ENCODE measurements at regions not wholly inside any gene's neighbourhood (a gene's known extent, or its start where the extent isn't known, plus 50 kb on each side); places are given as distances from the start of the nearest gene placed in this dataset.

DNA sequence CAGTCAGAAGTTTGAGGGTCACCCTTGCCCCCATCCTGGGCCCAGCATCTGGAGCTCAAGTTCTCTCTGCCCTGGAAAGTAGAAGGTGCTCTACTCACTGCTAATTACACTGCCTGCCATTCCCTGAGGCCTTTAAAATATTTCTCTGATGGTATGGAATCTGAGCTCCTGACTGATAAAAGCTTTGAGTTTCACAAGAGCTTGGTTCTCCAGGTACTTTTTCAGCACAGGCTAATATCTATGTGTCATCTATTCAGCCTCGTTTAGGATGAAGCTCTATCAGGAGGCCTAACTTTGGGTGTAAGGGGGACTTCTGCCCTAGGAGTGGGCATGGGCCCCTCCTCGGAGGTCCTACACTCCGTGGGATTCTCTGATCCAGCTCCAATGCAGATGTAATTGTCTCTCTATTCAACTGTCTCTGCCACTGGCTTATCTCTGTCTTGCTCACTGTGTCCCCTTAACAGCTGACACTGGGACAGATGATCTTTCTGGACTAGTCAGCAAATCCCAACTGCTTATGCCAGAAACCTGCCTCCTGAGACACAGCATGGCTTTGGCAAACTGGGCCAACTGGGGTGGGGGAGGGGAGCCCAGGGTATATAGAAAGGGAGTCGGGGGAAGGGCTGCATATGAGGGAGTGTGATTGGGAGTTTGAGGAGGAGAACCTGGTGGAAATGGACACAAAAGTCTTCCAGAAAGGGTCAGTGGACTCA is 104.2 kb upstream of the GADD45A start:
- intact Hi-C loops (cut with micrococcal nuclease) = no loop called here
- CTCF ChIA-PET = interaction anchor here (1.0 kb wide), 1 partner anchor 180 kb away, joined by 3 read pairs; no protein-coding TSS in a partner anchor
- H3K4me3 Mint-ChIP-seq = no peak overlapping the region
- no peaks in the 10 kb centered on the region for H3K27me3 Mint-ChIP-seq (ENCODE audit: low read depth)
- no peak overlapping the region for H3K27ac Mint-ChIP-seq
- DNase-seq = no peak
- no peaks in the 10 kb centered on the region for H3K9me3 Mint-ChIP-seq
- H3K36me3 Mint-ChIP-seq (ENCODE audit: low read depth) = no peaks in the 10 kb centered on the region
- no peaks in the 10 kb centered on the region for H3K4me1 Mint-ChIP-seq (ENCODE audit: low read depth)

DNA sequence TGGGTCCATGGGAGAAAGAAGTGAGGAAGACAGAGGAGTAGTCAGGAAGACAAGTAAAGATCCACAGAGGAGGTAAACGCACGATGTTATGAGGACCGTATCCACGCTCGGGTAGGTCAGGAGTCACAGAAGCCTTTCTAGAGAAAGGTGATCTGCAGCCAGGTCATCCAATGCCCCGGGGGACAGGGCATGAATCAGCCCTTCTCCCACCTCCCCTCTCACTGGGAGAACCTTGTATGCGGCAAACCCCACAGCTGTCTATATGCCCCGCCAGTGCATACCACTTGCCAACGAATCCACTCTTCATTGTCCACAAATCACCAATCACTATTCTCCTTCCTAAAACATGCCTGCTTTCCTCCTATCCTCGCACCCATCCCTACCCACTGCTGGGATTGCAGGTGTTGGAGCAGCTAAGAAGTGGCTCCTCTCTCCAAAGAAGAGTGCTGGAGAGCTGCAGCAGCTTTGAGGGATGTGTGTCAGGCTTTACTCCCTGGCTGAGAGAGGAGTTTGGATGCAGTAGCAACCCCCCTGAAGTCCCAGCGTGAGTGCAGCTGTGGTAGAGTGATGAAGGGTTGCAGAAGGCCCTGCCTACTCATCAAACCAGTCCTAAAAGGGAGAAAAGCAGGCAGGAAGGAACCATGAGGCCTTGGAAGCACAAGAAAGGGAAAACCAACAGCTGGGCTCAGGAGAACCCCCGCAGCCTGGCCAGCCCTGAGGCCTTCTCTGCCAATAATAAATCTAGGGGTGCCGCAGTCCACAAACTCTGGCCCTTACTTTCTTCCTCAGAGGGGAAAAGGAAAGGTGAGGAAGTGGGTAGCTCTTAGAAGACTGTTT is 102.2 kb upstream of the GADD45A start:
- intact Hi-C loops (cut with micrococcal nuclease) = no loop called here
- no peaks in the 10 kb centered on the region for H3K4me1 Mint-ChIP-seq (ENCODE audit: low read depth)
- no peak overlapping the region for H3K4me3 Mint-ChIP-seq
- no peaks in the 10 kb centered on the region for H3K27me3 Mint-ChIP-seq (ENCODE audit: low read depth)
- no peaks in the 10 kb centered on the region for H3K36me3 Mint-ChIP-seq (ENCODE audit: low read depth)
- DNase-seq = no peak
- CTCF ChIA-PET = interaction anchor here (1.2 to 3.4 kb wide), 5 partner anchors 22 to 184 kb away, joined by 3 to 13 read pairs (median 5); no protein-coding TSS in a partner anchor
- no peaks in the 10 kb centered on the region for H3K9me3 Mint-ChIP-seq
- no peak overlapping the region for H3K27ac Mint-ChIP-seq

DNA sequence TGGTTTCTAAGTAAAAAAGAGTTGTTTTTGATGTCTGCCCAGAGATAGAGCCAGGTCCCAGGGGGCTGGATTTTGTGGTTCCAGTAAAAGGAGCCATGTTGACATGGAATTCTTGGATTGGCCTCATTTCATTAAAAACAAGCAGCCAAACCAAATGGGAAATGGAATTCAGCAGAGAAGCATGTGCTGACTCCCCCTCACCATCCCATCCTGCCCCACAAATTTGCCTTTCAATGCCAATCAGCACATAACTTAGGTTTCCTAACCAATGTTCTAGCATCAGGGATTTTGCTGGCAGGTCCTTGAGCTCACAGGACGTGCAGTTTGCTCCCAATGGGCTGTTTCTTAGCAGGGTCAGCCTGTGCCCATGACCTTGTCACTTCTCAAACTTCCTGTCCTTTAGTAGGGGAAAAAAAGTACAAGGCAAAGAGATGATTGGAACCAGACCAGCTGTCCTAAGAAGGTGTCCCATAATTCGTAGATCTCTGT is 101.5 kb upstream of the GADD45A start:
- Mint-ChIP-seq H3K27ac (no peak overlapping the region), H3K36me3 (ENCODE audit: low read depth) (no peaks in the 10 kb centered on the region), H3K27me3 (ENCODE audit: low read depth) (no peaks in the 10 kb centered on the region), H3K4me1 (ENCODE audit: low read depth) (no peaks in the 10 kb centered on the region), H3K9me3 (no peaks in the 10 kb centered on the region), H3K4me3 (no peak overlapping the region)
- no peak for DNase-seq
- CTCF ChIA-PET = interaction anchor here (1.2 to 3.4 kb wide), 4 partner anchors 22 to 183 kb away, joined by 3 to 13 read pairs (median 4); no protein-coding TSS in a partner anchor
- intact Hi-C loops (cut with micrococcal nuclease) = no loop called here

DNA sequence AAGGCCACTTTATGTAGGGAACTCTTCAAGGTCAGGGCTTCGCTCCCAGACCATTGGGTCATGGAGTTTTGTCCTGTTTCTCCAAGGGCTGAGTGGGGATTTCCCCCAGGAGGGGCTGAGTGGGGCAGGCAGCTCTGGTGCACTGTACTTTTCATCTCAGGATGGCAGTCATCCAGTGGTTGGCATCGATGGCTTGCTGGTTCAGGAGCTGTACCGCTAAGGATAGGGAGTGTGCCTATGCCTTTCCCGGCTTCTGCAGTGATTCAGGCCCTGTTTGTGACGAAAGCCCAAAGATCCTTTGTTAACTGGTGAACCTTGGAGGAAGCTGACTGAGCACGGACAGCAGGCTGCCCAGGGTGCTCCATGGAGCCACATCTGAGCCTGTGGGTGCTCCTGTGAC is 100.1 kb upstream of the GADD45A start:
- Mint-ChIP-seq H3K4me1 (ENCODE audit: low read depth) (no peaks in the 10 kb centered on the region), H3K4me3 (no peak overlapping the region), H3K27me3 (ENCODE audit: low read depth) (no peaks in the 10 kb centered on the region), H3K36me3 (ENCODE audit: low read depth) (no peaks in the 10 kb centered on the region), H3K9me3 (no peaks in the 10 kb centered on the region), H3K27ac (no peak overlapping the region)
- CTCF ChIA-PET = interaction anchor here (1.5 to 3.4 kb wide), 2 partner anchors 22 to 175 kb away, joined by 4 to 13 read pairs; no protein-coding TSS in a partner anchor
- intact Hi-C loops (cut with micrococcal nuclease) = no loop called here
- DNase-seq = no peak

- no peak for DNase-seq
- Mint-ChIP-seq H3K27ac (no peak overlapping the region), H3K36me3 (ENCODE audit: low read depth) (no peaks in the 10 kb centered on the region), H3K9me3 (no peaks in the 10 kb centered on the region), H3K27me3 (ENCODE audit: low read depth) (no peaks in the 10 kb centered on the region), H3K4me3 (no peak overlapping the region), H3K4me1 (ENCODE audit: low read depth) (no peaks in the 10 kb centered on the region)
- intact Hi-C loops (cut with micrococcal nuclease) = no loop called here
- CTCF ChIA-PET = interaction anchor here (0.6 kb wide), 1 partner anchor 80 kb away, joined by 3 read pairs; no protein-coding TSS in a partner anchor
Observed at GRCh38 chr1:67586596-67586995, 98.4 kb upstream of the GADD45A start.

DNA sequence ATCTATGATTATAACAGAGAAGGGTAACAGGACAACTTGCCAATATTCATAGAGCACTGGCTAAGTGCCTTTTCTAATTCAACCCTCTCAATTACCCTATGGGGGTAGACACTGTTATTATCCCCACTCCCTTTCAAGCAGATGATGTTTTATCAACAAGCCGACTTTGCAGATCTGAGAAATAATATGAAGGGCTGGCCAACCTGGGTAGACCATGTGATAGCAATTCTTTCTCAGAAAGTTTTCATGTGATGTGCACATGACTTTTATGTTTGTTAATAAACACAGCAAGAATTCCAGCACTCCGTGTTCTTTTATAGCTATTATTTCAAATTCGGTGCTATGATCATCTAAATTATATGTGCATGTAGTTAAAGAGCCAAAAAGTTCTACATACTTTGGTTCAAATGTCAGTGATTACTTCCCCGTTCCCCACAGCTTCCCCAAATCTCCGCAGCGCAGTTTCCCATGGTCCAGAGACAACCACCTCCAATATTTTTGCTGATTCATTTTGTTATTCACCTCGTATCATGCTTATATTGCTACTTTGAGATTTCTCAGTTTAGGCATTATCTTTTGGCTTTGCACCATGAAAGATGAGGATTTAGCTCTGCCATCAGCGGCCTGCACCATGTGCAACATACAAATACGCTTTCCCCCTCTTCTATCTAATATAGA is 96.7 kb upstream of the GADD45A start:
- CTCF ChIA-PET = interaction anchor here (1.0 to 1.7 kb wide), 2 partner anchors 53 to 172 kb away, joined by 5 read pairs; no protein-coding TSS in a partner anchor
- Mint-ChIP-seq H3K4me3 (no peak overlapping the region), H3K27me3 (ENCODE audit: low read depth) (no peaks in the 10 kb centered on the region), H3K27ac (no peak overlapping the region), H3K9me3 (no peaks in the 10 kb centered on the region), H3K4me1 (ENCODE audit: low read depth) (no peaks in the 10 kb centered on the region), H3K36me3 (ENCODE audit: low read depth) (no peaks in the 10 kb centered on the region)
- intact Hi-C loops (cut with micrococcal nuclease) = no loop called here
- no peak for DNase-seq

DNA sequence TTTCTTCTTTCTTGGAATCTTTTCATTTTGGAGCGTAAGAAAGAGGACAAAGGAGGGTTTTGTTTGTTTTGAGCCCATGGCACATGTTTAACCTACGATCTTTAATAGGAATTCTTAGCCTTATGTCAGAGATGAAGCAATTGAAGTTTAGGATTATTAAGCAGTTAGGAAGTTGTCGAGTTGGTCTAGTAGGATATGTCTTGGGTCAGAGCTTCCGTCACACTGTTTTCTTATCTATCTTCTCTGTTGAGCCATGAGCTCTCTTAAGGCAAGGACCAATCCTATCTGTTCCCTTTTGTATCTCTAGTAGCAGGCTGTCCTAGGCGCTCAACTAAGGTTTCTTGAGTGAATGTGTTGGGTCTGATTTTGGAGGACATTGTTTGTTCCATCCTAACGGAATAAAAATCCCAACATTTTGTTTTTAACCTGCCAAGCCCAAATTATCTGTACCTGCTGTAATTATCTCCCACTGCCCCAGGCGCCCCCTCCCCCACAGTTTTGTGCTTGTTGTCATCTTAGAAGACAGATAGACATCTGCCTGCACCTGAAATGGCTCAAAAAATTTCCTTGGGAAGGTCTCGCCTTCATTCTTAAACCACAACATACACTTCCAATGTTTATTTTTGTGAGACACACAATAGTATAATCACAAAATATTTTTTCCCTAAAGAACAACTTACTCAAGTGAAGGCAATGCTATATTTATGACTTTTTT is 95.3 kb upstream of the GADD45A start:
- Mint-ChIP-seq H3K4me3 (no peak overlapping the region), H3K9me3 (peaks cover 2% of the 10 kb centered on the region), H3K27me3 (ENCODE audit: low read depth) (no peaks in the 10 kb centered on the region), H3K36me3 (ENCODE audit: low read depth) (no peaks in the 10 kb centered on the region), H3K27ac (no peak overlapping the region), H3K4me1 (ENCODE audit: low read depth) (no peaks in the 10 kb centered on the region)
- DNase-seq = no peak
- intact Hi-C loops (cut with micrococcal nuclease) = no loop called here
- CTCF ChIA-PET = interaction anchor here (1.7 kb wide), 1 partner anchor 170 kb away, joined by 5 read pairs; no protein-coding TSS in a partner anchor

DNA sequence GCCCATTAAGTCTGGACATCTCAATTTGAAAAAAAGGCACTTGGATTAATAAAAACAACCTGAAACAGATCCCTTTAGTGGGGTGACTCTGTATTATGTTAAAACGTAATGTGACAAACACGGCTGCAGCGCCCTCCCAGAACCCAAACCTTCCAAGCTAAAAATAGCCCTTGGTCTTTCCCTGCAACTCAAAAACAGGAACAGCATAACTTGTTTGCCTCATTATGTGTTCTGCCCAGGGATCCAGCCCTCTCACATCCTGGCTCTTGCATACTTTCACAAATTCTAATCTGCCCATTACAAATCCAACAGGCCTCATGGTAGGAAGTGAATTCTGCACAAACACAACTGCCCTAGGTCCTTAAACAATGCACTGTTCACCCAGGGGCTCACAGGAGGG is 94.7 kb upstream of the GADD45A start:
- no peaks in the 10 kb centered on the region for H3K36me3 Mint-ChIP-seq (ENCODE audit: low read depth)
- H3K27me3 Mint-ChIP-seq (ENCODE audit: low read depth) = no peaks in the 10 kb centered on the region
- CTCF ChIA-PET = interaction anchor here (0.6 kb wide), 1 partner anchor 798 kb away, joined by 3 read pairs; no protein-coding TSS in a partner anchor
- H3K9me3 Mint-ChIP-seq = peaks cover 2% of the 10 kb centered on the region
- H3K4me1 Mint-ChIP-seq (ENCODE audit: low read depth) = no peaks in the 10 kb centered on the region
- no peak overlapping the region for H3K27ac Mint-ChIP-seq
- DNase-seq = no peak
- intact Hi-C loops (cut with micrococcal nuclease) = no loop called here
- no peak overlapping the region for H3K4me3 Mint-ChIP-seq

DNA sequence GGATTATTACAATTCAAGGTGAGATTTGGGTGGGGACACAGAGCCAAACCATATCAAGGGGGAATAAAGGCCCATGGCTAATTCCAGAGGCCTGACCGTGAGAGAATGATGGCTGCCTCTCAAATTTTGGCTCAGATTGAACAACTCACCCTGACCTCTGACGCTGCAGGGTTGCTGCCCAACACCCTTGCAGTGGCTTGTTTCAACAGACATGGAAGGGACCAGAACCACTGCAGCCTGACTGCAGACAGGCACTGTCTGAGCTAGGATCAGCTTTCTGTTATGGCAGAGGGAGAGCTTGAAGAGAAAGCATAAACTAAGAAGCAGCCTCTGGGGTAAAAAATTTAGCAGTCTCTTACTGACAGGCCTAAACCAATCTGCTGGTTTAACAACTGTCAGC is 90.2 kb upstream of the GADD45A start:
- Mint-ChIP-seq H3K4me3 (no peak overlapping the region), H3K4me1 (ENCODE audit: low read depth) (no peaks in the 10 kb centered on the region), H3K9me3 (peaks cover 2% of the 10 kb centered on the region), H3K27ac (no peak overlapping the region), H3K27me3 (ENCODE audit: low read depth) (no peaks in the 10 kb centered on the region), H3K36me3 (ENCODE audit: low read depth) (no peaks in the 10 kb centered on the region)
- CTCF ChIA-PET = no interaction called here
- intact Hi-C loops (cut with micrococcal nuclease) = no loop called here
- no peak for DNase-seq

DNA sequence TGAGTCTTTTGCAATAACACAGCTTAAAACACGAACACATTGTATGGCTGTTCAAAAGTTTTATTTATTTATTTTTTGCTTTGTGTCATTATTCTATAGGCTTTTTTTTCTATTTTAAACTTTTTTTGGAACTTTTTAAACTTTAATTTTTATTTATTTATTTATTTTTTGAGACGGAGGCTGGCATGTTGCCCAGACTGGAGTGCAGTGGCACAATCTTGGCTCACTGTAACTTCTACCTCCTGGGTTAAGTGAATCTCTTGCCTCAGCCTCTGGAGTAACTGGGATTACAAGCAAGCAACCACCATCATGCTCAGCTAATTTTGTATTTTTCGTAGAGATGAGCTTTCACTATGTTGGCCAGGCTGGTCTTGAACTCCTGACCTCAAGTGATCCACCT is 88.3 kb upstream of the GADD45A start:
- intact Hi-C loops (cut with micrococcal nuclease) = no loop called here
- Mint-ChIP-seq H3K4me1 (ENCODE audit: low read depth) (no peaks in the 10 kb centered on the region), H3K36me3 (ENCODE audit: low read depth) (no peaks in the 10 kb centered on the region), H3K27me3 (ENCODE audit: low read depth) (peaks cover 2% of the 10 kb centered on the region), H3K9me3 (peaks cover 2% of the 10 kb centered on the region), H3K27ac (no peak overlapping the region), H3K4me3 (no peak overlapping the region)
- CTCF ChIA-PET = interaction anchor here (0.7 kb wide), 1 partner anchor 168 kb away, joined by 3 read pairs; no protein-coding TSS in a partner anchor
- no peak for DNase-seq

DNA sequence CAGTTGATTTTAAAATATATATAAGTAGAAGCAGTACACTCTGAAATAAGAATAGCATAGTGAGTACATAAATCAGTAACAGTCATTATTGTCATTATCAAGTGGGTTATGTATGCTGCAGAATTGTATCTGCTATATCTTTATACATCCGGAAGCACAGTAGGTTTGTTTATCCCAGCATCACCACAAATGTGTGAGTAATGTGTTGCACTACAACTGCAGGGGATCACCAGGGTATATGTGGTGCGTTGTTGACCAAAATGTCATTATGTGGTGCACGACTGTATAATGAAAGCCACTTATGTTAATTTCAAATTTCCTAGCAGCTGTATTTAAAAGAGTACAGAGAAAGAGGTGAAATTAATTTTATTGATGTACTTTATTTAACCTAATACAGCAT is 87.7 kb upstream of the GADD45A start:
- H3K27me3 Mint-ChIP-seq (ENCODE audit: low read depth) = peaks cover 2% of the 10 kb centered on the region
- peaks cover 2% of the 10 kb centered on the region for H3K9me3 Mint-ChIP-seq
- H3K4me1 Mint-ChIP-seq (ENCODE audit: low read depth) = no peaks in the 10 kb centered on the region
- CTCF ChIA-PET = no interaction called here
- DNase-seq = no peak
- intact Hi-C loops (cut with micrococcal nuclease) = no loop called here
- H3K4me3 Mint-ChIP-seq = no peak overlapping the region
- H3K36me3 Mint-ChIP-seq (ENCODE audit: low read depth) = no peaks in the 10 kb centered on the region
- no peak overlapping the region for H3K27ac Mint-ChIP-seq

All from activated naive CD4-positive, alpha-beta T cell treated with anti-CD3 and anti-CD28 coated beads for 36 hours (primary cell).